LNCAP (cell line): ENCODE measurements at regions not wholly inside any gene's neighbourhood (a gene's known extent, or its start where the extent isn't known, plus 50 kb on each side); places are given as distances from the start of the nearest gene placed in this dataset.

Experiments used
- TF ChIP-seq, protein P1 (sequence below): fragments of 450-650 bp; IDR thresholded peaks from 2 replicates; pipeline ENCODE4 v1.5.1; 2017; ENCODE audit warnings: mild to moderate bottlenecking

DNA sequence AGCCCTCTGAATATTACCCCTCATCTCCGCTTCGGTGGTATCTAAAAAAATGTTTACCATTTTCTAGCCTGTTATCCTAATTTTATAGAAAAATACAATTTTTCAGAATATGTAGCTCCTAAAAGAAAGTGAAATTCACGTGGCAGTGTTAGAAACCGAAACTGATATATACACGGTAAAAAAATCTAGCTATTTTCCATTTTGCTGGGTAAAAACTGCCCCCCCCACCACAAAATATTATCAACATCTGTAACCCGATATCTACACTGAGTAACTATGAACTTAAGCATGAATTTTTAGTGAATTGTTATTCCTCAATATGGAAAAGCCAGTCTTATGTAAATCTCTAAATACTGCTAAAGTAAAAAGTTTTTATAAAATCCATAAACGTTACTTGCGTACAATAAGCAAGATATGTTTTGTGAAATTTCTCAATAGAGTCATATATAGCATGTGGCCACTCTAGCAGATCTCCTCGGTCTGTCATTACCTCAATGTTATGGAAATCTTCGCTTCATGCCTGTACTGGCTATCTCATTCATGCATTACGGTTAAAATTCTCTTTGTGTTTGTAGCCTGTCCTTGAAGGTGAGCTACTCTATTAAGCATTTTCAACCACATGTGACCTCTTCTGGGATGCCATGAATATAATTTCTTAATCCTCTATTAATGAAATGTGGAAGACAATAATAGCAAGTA is 524.2 kb downstream of the TRIB2 start:
- TF ChIP-seq, protein P1, sequence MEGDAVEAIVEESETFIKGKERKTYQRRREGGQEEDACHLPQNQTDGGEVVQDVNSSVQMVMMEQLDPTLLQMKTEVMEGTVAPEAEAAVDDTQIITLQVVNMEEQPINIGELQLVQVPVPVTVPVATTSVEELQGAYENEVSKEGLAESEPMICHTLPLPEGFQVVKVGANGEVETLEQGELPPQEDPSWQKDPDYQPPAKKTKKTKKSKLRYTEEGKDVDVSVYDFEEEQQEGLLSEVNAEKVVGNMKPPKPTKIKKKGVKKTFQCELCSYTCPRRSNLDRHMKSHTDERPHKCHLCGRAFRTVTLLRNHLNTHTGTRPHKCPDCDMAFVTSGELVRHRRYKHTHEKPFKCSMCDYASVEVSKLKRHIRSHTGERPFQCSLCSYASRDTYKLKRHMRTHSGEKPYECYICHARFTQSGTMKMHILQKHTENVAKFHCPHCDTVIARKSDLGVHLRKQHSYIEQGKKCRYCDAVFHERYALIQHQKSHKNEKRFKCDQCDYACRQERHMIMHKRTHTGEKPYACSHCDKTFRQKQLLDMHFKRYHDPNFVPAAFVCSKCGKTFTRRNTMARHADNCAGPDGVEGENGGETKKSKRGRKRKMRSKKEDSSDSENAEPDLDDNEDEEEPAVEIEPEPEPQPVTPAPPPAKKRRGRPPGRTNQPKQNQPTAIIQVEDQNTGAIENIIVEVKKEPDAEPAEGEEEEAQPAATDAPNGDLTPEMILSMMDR, result no peak

DNA sequence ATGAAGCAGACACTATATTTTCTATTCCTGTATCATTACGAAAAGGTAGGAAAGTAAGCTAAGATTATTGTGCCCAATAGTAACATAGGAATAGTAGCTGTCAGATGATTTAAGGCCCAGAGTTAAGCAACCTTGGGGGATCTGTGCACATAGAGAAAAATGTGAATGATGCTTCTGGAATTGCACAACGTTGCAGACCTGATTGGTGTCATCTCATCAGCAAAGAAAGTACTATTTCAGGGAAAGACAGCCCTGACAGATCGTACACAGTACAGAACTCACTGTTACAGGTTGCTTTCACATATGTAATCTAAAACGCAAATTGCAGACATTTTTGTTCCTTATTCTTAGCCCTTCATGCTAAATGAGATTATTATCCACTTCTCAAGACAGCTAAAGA is 535.9 kb downstream of the TRIB2 start:
- TF ChIP-seq, protein P1, result no peak

DNA sequence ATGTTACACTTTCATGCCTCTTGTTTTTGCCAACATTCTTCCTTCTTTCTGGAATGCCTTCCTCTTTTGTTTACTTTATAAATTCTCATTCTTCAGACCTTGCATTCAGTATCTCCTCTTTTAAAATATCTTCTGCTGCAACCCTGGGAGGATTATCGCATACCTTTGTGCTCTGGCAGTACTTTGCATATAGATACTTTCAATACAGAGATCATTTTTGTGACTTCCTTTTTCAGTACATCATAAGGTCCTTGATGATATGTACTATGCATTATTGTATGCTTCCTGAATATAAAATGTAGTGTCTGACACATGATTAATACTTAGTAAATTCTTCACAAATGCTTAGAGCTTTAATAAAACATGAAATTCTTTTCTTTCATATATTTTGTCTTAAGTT is 538.7 kb downstream of the TRIB2 start:
- TF ChIP-seq, protein P1, result no peak

DNA sequence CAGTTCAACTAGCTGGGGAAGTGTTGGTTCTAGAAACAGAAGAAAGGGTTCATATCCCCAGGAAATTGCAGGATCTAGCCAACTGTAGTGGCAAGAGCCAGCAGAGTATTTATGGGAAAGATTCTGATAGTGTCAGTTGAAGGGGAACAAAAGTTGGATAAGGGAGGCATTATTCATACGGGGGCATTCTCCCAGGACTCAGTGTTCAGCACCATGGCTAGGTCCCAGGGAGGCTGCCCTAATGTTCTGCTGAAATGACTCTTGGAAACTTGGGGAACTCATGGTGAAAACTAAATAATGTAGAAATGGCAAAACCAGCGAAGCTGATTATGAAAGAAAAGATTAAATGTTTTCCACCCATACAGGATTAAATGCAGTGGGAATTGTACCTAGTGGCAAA is 543.7 kb downstream of the TRIB2 start:
- TF ChIP-seq, protein P1, result no peak

DNA sequence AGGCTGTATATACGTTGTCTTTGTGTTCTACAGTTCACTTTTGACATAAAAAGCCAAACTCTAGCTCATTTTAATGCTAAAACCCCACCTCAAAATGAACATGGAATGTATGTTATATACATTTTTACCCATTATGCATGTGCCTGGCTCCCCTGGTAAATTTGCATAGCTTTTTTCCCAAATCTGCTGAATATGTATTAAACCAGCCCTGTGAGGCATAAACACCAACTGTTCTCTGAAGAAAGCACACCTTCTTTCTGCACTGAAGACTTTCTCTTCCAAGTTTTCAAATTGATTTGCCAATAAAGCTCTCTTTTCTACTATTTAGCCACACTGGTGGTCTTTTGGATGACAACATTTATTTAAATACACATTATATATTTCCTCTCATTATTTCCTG is 549.4 kb downstream of the TRIB2 start:
- TF ChIP-seq, protein P1, result no peak

DNA sequence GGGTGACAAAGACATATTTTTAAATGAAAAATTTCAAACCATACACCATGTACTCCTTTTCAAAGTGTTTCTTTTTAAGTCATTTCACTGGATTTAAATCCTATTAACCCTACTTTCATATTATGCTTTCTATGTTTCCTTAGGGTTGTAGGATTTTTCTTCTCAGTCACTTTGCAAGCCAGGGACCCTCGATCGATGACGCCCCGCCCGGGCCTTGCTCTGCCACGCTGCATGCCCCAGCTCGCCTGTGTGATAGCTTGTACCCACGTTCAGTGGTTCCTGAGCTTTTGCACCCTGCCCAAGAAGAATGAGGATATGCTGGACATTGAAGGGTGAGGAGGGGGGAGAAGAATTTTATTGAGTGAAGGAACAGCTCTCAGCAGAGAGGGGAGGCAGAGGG is 568.0 kb downstream of the TRIB2 start:
- TF ChIP-seq, protein P1, result no peak

DNA sequence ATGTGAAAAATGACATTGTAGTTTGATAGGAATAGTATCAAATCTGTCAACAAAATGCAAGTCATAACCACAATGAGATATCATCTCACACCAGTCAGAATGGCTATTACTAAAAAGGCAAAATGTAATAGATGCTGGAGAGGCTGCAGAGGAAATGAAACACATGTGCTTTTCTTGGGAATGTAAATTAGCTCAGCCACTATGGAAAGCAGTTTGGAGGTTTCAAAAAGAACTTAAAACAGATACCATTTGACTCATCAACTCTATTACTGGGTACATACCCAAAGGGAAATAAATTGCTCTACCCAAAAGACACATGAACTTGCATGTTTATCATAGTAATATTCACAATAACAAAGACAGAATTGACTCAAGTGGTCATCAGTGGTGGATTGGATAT is 572.6 kb downstream of the TRIB2 start:
- TF ChIP-seq, protein P1, result no peak

DNA sequence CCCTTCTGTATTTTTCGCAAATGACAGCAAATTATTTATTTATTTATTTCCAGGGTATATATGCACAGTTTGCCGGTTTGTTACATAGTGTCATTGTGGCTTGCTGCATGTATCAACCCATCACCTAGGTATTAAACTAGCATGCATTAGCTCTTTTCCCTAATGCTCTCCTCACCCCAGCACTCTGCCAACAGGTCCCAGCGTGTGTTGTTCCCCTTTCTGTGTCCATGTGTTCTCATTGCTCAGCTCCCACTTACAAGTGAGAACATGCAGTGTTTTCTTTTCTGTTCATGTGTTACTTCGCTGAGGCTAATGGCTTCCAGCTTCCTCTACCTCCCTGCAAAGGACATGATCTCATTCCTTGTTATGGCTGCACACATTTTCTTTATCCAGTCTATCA is 592.3 kb downstream of the TRIB2 start:
- TF ChIP-seq, protein P1, result no peak
